A549 (cell line): ENCODE measurements at regions not wholly inside any gene's neighbourhood (a gene's known extent, or its start where the extent isn't known, plus 50 kb on each side); places are given as distances from the start of the nearest gene placed in this dataset.
"Not testable (repeated sequence)": the region's sequence is repeated elsewhere in the genome, so short reads cannot be mapped to it uniquely, and the experiment has no call there.

Experiments used
- EP300 ChIP-seq, 2 experiments: fragments of >200 bp; sonication (Bioruptor Twin); formaldehyde crosslinking; IDR thresholded peaks; 2 replicates in 1 of 2; 3 replicates in 1 of 2; pipeline ENCODE4 v1.6.1; 2016 to 2017
- POLR2A ChIP-seq: IDR thresholded peaks from 2 replicates; pipeline ENCODE4 v1.6.1; 2012; ENCODE audit warnings: mild to moderate bottlenecking, low read length

GRCh38 chr17:64790193-64790592 is 128.1 kb upstream of the SMURF2 start:
- not testable (repeated sequence) for TF ChIP-seq EP300 (IDR thresholded peaks at IDR 0.05); POLR2A
